SJSA1 (cell line): ENCODE measurements at regions not wholly inside any gene's neighbourhood (a gene's known extent, or its start where the extent isn't known, plus 50 kb on each side); places are given as distances from the start of the nearest gene placed in this dataset.

Experiments
- DNase-seq, 2 experiments: peaks; one replicate each; pipeline ENCODE4 v3.0.0-alpha.2; 2015 to 2020; ENCODE audit warnings: low spot score in 2 of 2, low read depth in 1 of 2
- H3K27ac ChIP-seq: fragments of 250-450 bp; sonication (Bioruptor Pico); 2 replicates; pipeline ENCODE4 v1.5.1; 2020; ENCODE audit warnings: mild to moderate bottlenecking, moderate library complexity
- H3K27me3 ChIP-seq: fragments of 250-450 bp; sonication (Bioruptor Pico); replicated peaks from 2 replicates; pipeline ENCODE4 v1.5.1; 2020; ENCODE audit warnings: mild to moderate bottlenecking, moderate library complexity
- H3K36me3 ChIP-seq: fragments of 250-450 bp; sonication (Bioruptor Pico); 2 replicates; pipeline ENCODE4 v1.5.1; 2020; ENCODE audit warnings: mild to moderate bottlenecking
- H3K4me1 ChIP-seq: fragments of 250-450 bp; sonication (Bioruptor Pico); replicated peaks from 2 replicates; pipeline ENCODE4 v1.6.1; 2021; ENCODE audit warnings: mild to moderate bottlenecking
- H3K4me3 ChIP-seq: fragments of 250-450 bp; sonication (Bioruptor Pico); 2 replicates; pipeline ENCODE4 v1.5.1; 2020; ENCODE audit warnings: mild to moderate bottlenecking
- H3K9me3 ChIP-seq: fragments of 250-450 bp; sonication (Bioruptor Pico); replicated peaks from 2 replicates; pipeline ENCODE4 v1.5.1; 2020; ENCODE audit warnings: mild to moderate bottlenecking

DNA sequence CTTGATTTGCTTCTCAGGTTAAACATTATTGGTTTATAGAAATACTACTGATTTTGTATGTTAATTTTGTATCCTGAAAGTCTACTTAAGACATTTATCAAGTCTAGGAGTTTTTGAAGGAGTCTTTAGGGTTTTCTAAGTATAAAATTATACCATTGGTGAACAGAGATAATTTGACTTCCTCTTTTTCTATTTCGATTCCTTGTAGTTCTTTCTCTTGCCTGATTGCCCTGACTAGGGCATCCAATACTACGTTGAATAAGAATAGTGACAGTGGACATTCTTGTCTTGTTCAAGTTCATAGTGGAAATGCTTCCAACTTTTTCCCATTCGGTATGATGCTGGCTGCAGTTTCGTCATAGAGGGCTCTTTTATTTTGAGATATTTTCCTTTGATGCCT, 807.5 kb upstream of the SLC10A2 start:
- DNase-seq, result no peak
- Histone ChIP-seq H3K4me1 (no peaks in the 10 kb centered on the region; the same call in 1 of the 2 replicates), H3K27ac (no peak overlapping the region), H3K4me3 (no peak overlapping the region), H3K9me3 (no peaks in the 10 kb centered on the region), H3K36me3 (no peaks in the 10 kb centered on the region), H3K27me3 (no peaks in the 10 kb centered on the region)

GRCh38 chr13:103866048-103866447, 799.8 kb upstream of the SLC10A2 start:
- Histone ChIP-seq H3K9me3 (no peaks in the 10 kb centered on the region), H3K4me1 (no peaks in the 10 kb centered on the region), H3K27me3 (peaks cover 6% of the 10 kb centered on the region; the same call in 1 of the 2 replicates), H3K4me3 (no peak overlapping the region), H3K27ac (no peak overlapping the region), H3K36me3 (no peaks in the 10 kb centered on the region)
- DNase-seq, result no peak

- Histone ChIP-seq H3K27me3 (peaks cover 12% of the 10 kb centered on the region; the same call in 1 of the 2 replicates), H3K27ac (no peak overlapping the region), H3K36me3 (no peaks in the 10 kb centered on the region), H3K4me3 (no peak overlapping the region), H3K4me1 (no peaks in the 10 kb centered on the region), H3K9me3 (no peaks in the 10 kb centered on the region)
- DNase-seq, result no peak
Measured at GRCh38 chr13:103862525-103862924, 796.3 kb upstream of the SLC10A2 start.

- no peaks in the 10 kb centered on the region for H3K36me3 ChIP-seq
- H3K27me3 ChIP-seq, result peaks cover 9% of the 10 kb centered on the region; the same call in 1 of the 2 replicates
- H3K4me3 ChIP-seq, result no peak overlapping the region
- no peaks in the 10 kb centered on the region for H3K9me3 ChIP-seq
- H3K27ac ChIP-seq, result no peak overlapping the region
- no peaks in the 10 kb centered on the region for H3K4me1 ChIP-seq
- no peak for DNase-seq
Measured at GRCh38 chr13:103859952-103860351, 793.7 kb upstream of the SLC10A2 start.

- DNase-seq, result no peak
- H3K36me3 ChIP-seq, result no peaks in the 10 kb centered on the region
- no peak overlapping the region for H3K27ac ChIP-seq
- H3K4me3 ChIP-seq, result no peak overlapping the region
- H3K4me1 ChIP-seq, result no peaks in the 10 kb centered on the region
- H3K9me3 ChIP-seq, result no peaks in the 10 kb centered on the region
- 0 out of 2 replicates have a peak, but pooled peaks cover 3% of the 10 kb centered on the region for H3K27me3 ChIP-seq
Measured at GRCh38 chr13:103852036-103852435, 785.8 kb upstream of the SLC10A2 start.

DNA sequence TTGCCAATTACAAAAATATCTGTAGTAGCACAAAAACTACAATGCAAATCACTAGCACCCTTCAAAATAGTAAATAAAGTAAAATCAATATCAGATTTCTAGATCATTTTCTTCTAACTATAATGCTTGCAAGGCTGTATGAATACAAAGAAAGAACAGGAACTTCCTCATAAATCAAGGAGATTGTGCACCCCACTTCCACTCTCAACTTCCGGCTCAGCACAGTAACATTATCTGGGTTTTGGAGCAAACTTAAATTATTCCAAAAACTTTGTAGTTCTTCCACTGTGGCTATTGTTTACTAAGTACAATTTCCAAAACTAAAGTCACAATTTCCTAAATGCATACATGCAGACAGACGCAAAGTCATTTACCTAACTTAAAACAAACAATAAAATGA, 778.3 kb upstream of the SLC10A2 start:
- no peaks in the 10 kb centered on the region for H3K4me1 ChIP-seq
- no peaks in the 10 kb centered on the region for H3K9me3 ChIP-seq
- H3K27me3 ChIP-seq, result 0 out of 2 replicates have a peak, but pooled peaks cover 6% of the 10 kb centered on the region
- no peak overlapping the region for H3K4me3 ChIP-seq
- no peaks in the 10 kb centered on the region for H3K36me3 ChIP-seq
- no peak overlapping the region for H3K27ac ChIP-seq
- DNase-seq, result no peak

DNA sequence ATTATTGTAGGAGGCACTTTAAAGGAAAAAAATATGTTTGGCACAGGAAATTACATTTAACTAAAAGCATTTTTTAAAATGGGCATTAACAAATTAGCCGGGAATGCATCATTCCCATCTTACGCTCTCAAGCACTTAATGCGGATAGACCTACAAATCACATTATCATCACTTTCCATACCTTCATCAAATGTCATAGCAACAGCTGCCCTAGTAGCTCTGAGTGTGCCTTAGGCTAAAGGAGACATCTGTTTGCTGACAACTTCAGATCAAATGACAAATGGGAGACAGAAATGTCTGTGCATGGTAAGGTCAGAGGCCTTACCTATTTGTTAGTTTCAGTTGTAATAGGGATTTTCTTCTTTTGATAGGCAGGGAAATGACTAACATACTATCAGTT, 773.2 kb upstream of the SLC10A2 start:
- H3K36me3 ChIP-seq, result no peaks in the 10 kb centered on the region
- no peak overlapping the region for H3K27ac ChIP-seq
- no peaks in the 10 kb centered on the region for H3K27me3 ChIP-seq
- no peaks in the 10 kb centered on the region for H3K4me1 ChIP-seq
- H3K9me3 ChIP-seq, result no peaks in the 10 kb centered on the region
- no peak overlapping the region for H3K4me3 ChIP-seq
- DNase-seq, result no peak

DNA sequence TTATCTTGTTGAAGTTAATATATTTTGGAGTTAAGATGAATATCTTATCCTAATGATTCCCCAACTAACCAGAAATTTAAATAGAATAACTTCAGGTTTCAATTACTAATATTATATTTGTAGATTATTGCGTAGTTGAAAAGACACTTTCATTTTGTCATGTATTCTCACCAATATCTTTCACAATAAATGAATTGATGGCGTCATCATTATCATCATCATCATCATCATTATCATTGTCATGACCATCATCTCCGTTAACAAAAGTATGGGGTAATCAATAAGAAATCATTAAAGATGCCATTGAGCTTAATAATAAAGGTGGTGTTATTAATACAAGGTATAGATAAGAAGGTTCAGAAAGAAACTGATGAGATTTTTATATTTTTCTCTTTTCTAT, 768.8 kb upstream of the SLC10A2 start:
- no peaks in the 10 kb centered on the region for H3K36me3 ChIP-seq
- H3K4me3 ChIP-seq, result no peak overlapping the region
- no peaks in the 10 kb centered on the region for H3K27me3 ChIP-seq
- H3K27ac ChIP-seq, result no peak overlapping the region
- no peaks in the 10 kb centered on the region for H3K4me1 ChIP-seq
- DNase-seq, result no peak
- H3K9me3 ChIP-seq, result peaks cover 7% of the 10 kb centered on the region

DNA sequence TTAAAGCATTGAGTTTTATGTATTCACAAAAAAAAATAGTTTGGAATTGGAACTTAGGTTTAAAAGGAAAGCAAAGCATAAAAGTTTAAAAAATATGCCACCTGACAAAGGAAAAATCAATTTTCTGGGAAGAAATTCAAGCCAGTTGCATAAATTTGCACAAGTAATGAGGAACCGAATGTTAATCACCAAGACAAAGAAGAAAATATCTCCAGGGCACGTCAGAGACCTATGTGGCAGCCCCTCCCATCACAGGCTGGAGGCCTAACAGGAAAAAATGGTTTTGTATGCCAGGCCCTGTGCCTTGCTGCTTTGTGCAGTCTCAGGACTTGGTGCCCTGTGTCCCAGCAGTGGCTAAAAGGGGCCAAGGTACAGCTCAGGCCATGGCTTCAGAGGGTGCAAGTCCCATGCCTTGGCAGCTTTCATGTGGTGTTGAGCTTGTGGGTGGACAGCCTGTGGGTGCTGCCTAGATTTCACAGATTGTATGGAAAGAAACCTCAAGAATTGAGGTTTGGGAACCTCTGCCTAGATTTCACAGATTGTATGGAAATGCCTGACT, 767.2 kb upstream of the SLC10A2 start:
- H3K36me3 ChIP-seq, result no peaks in the 10 kb centered on the region
- no peaks in the 10 kb centered on the region for H3K4me1 ChIP-seq
- H3K9me3 ChIP-seq, result peaks cover 7% of the 10 kb centered on the region
- H3K27ac ChIP-seq, result no peak overlapping the region
- DNase-seq, result no peak
- H3K4me3 ChIP-seq, result no peak overlapping the region
- H3K27me3 ChIP-seq, result no peaks in the 10 kb centered on the region

DNA sequence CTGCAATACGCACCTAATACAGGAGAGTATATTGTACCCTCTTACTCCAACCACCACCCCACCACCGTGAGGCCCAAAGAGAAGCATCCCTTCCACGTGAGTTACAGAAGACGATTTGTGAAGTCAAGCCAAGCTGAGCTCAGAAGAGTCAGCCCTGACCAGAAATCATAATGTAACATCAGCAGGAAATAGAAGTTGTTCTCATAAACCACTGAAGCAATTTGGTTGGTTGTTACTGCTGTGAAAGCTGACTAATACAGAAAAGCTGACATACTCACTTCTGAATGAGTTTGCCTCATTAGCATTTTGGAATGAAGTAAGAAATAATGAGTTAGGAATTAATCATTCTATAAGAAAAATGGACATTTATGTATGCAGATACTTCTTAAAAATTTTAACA, 749.4 kb upstream of the SLC10A2 start:
- no peak overlapping the region for H3K4me3 ChIP-seq
- DNase-seq, result no peak
- no peaks in the 10 kb centered on the region for H3K9me3 ChIP-seq
- no peaks in the 10 kb centered on the region for H3K27me3 ChIP-seq
- H3K36me3 ChIP-seq, result no peaks in the 10 kb centered on the region
- no peaks in the 10 kb centered on the region for H3K4me1 ChIP-seq
- H3K27ac ChIP-seq, result no peak overlapping the region

- Histone ChIP-seq H3K27me3 (no peaks in the 10 kb centered on the region), H3K9me3 (no peaks in the 10 kb centered on the region), H3K4me1 (no peaks in the 10 kb centered on the region), H3K4me3 (no peak overlapping the region), H3K27ac (no peak overlapping the region), H3K36me3 (no peaks in the 10 kb centered on the region)
- DNase-seq, result no peak
Measured at GRCh38 chr13:103812971-103813370, 746.8 kb upstream of the SLC10A2 start.

GRCh38 chr13:103812558-103812957, 746.3 kb upstream of the SLC10A2 start:
- DNase-seq, result no peak
- Histone ChIP-seq H3K27ac (no peak overlapping the region), H3K36me3 (no peaks in the 10 kb centered on the region), H3K4me3 (no peak overlapping the region), H3K4me1 (no peaks in the 10 kb centered on the region), H3K27me3 (no peaks in the 10 kb centered on the region), H3K9me3 (no peaks in the 10 kb centered on the region)

- Histone ChIP-seq H3K27me3 (no peaks in the 10 kb centered on the region), H3K27ac (no peak overlapping the region), H3K9me3 (no peaks in the 10 kb centered on the region), H3K4me3 (no peak overlapping the region), H3K4me1 (no peaks in the 10 kb centered on the region), H3K36me3 (no peaks in the 10 kb centered on the region)
- DNase-seq, result no peak
Measured at GRCh38 chr13:103810026-103810425, 743.8 kb upstream of the SLC10A2 start.

- Histone ChIP-seq H3K27ac (no peak overlapping the region), H3K9me3 (no peaks in the 10 kb centered on the region), H3K4me3 (no peak overlapping the region), H3K4me1 (no peaks in the 10 kb centered on the region), H3K27me3 (no peaks in the 10 kb centered on the region), H3K36me3 (no peaks in the 10 kb centered on the region)
- no peak for DNase-seq
Measured at GRCh38 chr13:103805771-103806170, 739.6 kb upstream of the SLC10A2 start.

- Histone ChIP-seq H3K4me1 (no peaks in the 10 kb centered on the region), H3K36me3 (no peaks in the 10 kb centered on the region), H3K27me3 (no peaks in the 10 kb centered on the region), H3K27ac (no peak overlapping the region), H3K9me3 (no peaks in the 10 kb centered on the region), H3K4me3 (no peak overlapping the region)
- no peak for DNase-seq
Measured at GRCh38 chr13:103803349-103803748, 737.1 kb upstream of the SLC10A2 start.
